ENCODE measurements at regions not wholly inside any gene's neighbourhood (a gene's known extent, or its start where the extent isn't known, plus 50 kb on each side); places are given as distances from the start of the nearest gene placed in this dataset.
A peak's percentile ranks its signal among the peaks of the same experiment; 100 is the strongest.

GRCh38 chr6:84615113-84615850 lies 149.1 kb downstream of the TBX18 start:
- no peaks in the 10 kb centered on the region for H3K79me2 ChIP-seq (ENCODE audit: insufficient read depth, low read length)
- TF ChIP-seq NR2F2 (IDR thresholded peaks at IDR 0.05; ENCODE audit: borderline replicate concordance, low read depth) (no peak), MAFK (conservative IDR thresholded peaks at IDR 0.05 in 1 of 2, IDR thresholded peaks at IDR 0.05 in 1 of 2; ENCODE audit: low read length in 2 of 2) (peak; percentile 36 to 53; a peak in 3 of 4 replicates), CCAR2 (optimal IDR thresholded peaks at IDR 0.05; ENCODE audit: low read depth, low read length) (no peak), MAFF (IDR thresholded peaks at IDR 0.05; ENCODE audit: low read depth, low read length) (peak; percentile 30; the same call in 1 of the 2 replicates), AHR (CRISPR knock-in tag; IDR thresholded peaks at IDR 0.05) (no peak), KLF16 (CRISPR knock-in tag; IDR thresholded peaks at IDR 0.05) (no peak), IKZF4 (CRISPR knock-in tag; IDR thresholded peaks at IDR 0.05; ENCODE audit: borderline replicate concordance, low read depth, not compliant biosample characterization) (no peak)
- H3K36me3 ChIP-seq (replicated peaks in 1 of 2; ENCODE audit: control insufficient read depth in 1 of 2, insufficient read depth in 2 of 2, low read length in 2 of 2), result no peaks in the 10 kb centered on the region
- no peaks in the 10 kb centered on the region for H3K4me1 ChIP-seq (ENCODE audit: insufficient read depth, low read length)
- no peak for ATAC-seq
- CTCF ChIA-PET (ENCODE audit: low intra/inter-chr PET ratio, low total read pairs), result no interaction called here
- no peak overlapping the region for H2AFZ ChIP-seq (ENCODE audit: low read length)
- 3% methylated on average over 2 of the region's 2 CpGs for WGBS (ENCODE audit: low lambda C conversion rate)
- intact Hi-C loops (cut with micrococcal nuclease; ENCODE audit: unreplicated experiment), result no loop called here
- H3K4me2 ChIP-seq (ENCODE audit: low read depth, low read length), result no peak overlapping the region
- H3K9ac ChIP-seq (ENCODE audit: insufficient read depth, low read depth, low read length), result no peak overlapping the region
- no peak for FAIRE-seq
- no peak for DNase-seq (ENCODE audit: low spot score)
- POLR2A ChIA-PET, result no interaction called here
- H4K20me1 ChIP-seq (ENCODE audit: insufficient read depth, low read length), result no peaks in the 10 kb centered on the region
- no peaks in the 10 kb centered on the region for H3K27me3 ChIP-seq (ENCODE audit: control insufficient read depth in 1 of 2, insufficient read depth in 2 of 2, low read length in 2 of 2)
- H3K9me3 ChIP-seq (ENCODE audit: low read length), result no peaks in the 10 kb centered on the region
- H3K4me3 ChIP-seq (replicated peaks in 1 of 3; ENCODE audit: insufficient read depth in 1 of 3, low read depth in 2 of 3, low read length in 3 of 3), result no peak overlapping the region
- in situ Hi-C loops (cut with HindIII; ENCODE audit: extremely low pct_ligation_motif_present, low pct_unique_long_range_greater_than_20kb), result no loop called here
- no TSS peak for BruUV-seq (replicated peaks)
- H3K27ac ChIP-seq (ENCODE audit: extremely low read length, insufficient read depth, low read length), result no peak overlapping the region

- ChIA-PET POLR2A (no interaction called here), CTCF (ENCODE audit: low intra/inter-chr PET ratio, low total read pairs) (no interaction called here)
- Histone ChIP-seq H3K79me2 (ENCODE audit: insufficient read depth, low read length) (no peaks in the 10 kb centered on the region), H4K20me1 (ENCODE audit: insufficient read depth, low read length) (no peaks in the 10 kb centered on the region), H2AFZ (ENCODE audit: low read length) (no peak overlapping the region), H3K27me3 (ENCODE audit: control insufficient read depth in 1 of 2, insufficient read depth in 2 of 2, low read length in 2 of 2) (no peaks in the 10 kb centered on the region), H3K36me3 (replicated peaks in 1 of 2; ENCODE audit: control insufficient read depth in 1 of 2, insufficient read depth in 2 of 2, low read length in 2 of 2) (no peaks in the 10 kb centered on the region), H3K27ac (ENCODE audit: extremely low read length, insufficient read depth, low read length) (no peak overlapping the region), H3K4me2 (ENCODE audit: low read depth, low read length) (no peak overlapping the region), H3K9ac (ENCODE audit: insufficient read depth, low read depth, low read length) (no peak overlapping the region), H3K4me1 (ENCODE audit: insufficient read depth, low read length) (no peaks in the 10 kb centered on the region), H3K4me3 (replicated peaks in 1 of 3; ENCODE audit: insufficient read depth in 1 of 3, low read depth in 2 of 3, low read length in 3 of 3) (no peak overlapping the region), H3K9me3 (ENCODE audit: low read length) (no peaks in the 10 kb centered on the region)
- no TSS peak for BruUV-seq (replicated peaks)
- ATAC-seq (no peak), DNase-seq (ENCODE audit: low spot score) (no peak), FAIRE-seq (no peak)
- in situ Hi-C loops (cut with HindIII; ENCODE audit: extremely low pct_ligation_motif_present, low pct_unique_long_range_greater_than_20kb), result no loop called here
- intact Hi-C loops (cut with micrococcal nuclease; ENCODE audit: unreplicated experiment), result no loop called here
- WGBS (ENCODE audit: low lambda C conversion rate), result 5% methylated on average over 2 of the region's 2 CpGs
- TF ChIP-seq ZNF839 (CRISPR knock-in tag; IDR thresholded peaks at IDR 0.05; ENCODE audit: borderline replicate concordance) (no peak), TFE3 (CRISPR knock-in tag; IDR thresholded peaks at IDR 0.05) (no peak), RBM22 (optimal IDR thresholded peaks at IDR 0.05; ENCODE audit: low read length) (no peak), SCMH1 (CRISPR knock-in tag; IDR thresholded peaks at IDR 0.05; ENCODE audit: borderline replicate concordance) (no peak), ISL2 (CRISPR knock-in tag; IDR thresholded peaks at IDR 0.05) (no peak), YEATS2 (CRISPR knock-in tag; IDR thresholded peaks at IDR 0.05; ENCODE audit: borderline replicate concordance) (no peak), ELF3 (CRISPR knock-in tag; IDR thresholded peaks at IDR 0.05) (no peak), NR2F2 (IDR thresholded peaks at IDR 0.05; ENCODE audit: borderline replicate concordance, low read depth) (no peak), TFAP4 (IDR thresholded peaks at IDR 0.05; ENCODE audit: borderline replicate concordance, low read depth) (no peak)
- TF ChIP-seq, protein P1, sequence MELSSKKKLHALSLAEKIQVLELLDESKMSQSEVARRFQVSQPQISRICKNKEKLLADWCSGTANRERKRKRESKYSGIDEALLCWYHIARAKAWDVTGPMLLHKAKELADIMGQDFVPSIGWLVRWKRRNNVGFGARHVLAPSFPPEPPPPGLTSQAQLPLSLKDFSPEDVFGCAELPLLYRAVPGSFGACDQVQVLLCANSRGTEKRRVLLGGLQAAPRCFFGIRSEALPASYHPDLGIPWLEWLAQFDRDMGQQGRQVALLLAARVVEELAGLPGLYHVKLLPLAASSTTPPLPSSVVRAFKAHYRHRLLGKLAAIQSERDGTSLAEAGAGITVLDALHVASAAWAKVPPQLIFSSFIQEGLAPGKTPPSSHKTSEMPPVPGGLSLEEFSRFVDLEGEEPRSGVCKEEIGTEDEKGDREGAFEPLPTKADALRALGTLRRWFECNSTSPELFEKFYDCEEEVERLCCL (CRISPR knock-in tag; IDR thresholded peaks at IDR 0.05; ENCODE audit: borderline replicate concordance), result no peak
These were observed 157.5 kb downstream of the TBX18 start for GRCh38 chr6:84606860-84607259.
